HG02763 (cell line): ENCODE measurements at regions not wholly inside any gene's neighbourhood (a gene's known extent, or its start where the extent isn't known, plus 50 kb on each side); places are given as distances from the start of the nearest gene placed in this dataset.
"Not testable (repeated sequence)": the region's sequence is repeated elsewhere in the genome, so short reads cannot be mapped to it uniquely, and the experiment has no call there.

Source experiments
- ATAC-seq: cut with Tn5 transposase; IDR thresholded peaks from one replicate; pipeline ENCODE4 v1.9.1; 2021; ENCODE audit warnings: mild to moderate bottlenecking, moderate library complexity; ENCODE audit not compliant: unreplicated experiment

- ATAC-seq, result no peak
Observed at GRCh38 chr10:118805146-118805545, 50.4 kb upstream of the CACUL1 start.

GRCh38 chr10:118807512-118808305, 52.9 kb upstream of the CACUL1 start:
- no peak for ATAC-seq

- ATAC-seq, result no peak
Observed at GRCh38 chr10:118808601-118809356, 54.0 kb upstream of the CACUL1 start.

DNA sequence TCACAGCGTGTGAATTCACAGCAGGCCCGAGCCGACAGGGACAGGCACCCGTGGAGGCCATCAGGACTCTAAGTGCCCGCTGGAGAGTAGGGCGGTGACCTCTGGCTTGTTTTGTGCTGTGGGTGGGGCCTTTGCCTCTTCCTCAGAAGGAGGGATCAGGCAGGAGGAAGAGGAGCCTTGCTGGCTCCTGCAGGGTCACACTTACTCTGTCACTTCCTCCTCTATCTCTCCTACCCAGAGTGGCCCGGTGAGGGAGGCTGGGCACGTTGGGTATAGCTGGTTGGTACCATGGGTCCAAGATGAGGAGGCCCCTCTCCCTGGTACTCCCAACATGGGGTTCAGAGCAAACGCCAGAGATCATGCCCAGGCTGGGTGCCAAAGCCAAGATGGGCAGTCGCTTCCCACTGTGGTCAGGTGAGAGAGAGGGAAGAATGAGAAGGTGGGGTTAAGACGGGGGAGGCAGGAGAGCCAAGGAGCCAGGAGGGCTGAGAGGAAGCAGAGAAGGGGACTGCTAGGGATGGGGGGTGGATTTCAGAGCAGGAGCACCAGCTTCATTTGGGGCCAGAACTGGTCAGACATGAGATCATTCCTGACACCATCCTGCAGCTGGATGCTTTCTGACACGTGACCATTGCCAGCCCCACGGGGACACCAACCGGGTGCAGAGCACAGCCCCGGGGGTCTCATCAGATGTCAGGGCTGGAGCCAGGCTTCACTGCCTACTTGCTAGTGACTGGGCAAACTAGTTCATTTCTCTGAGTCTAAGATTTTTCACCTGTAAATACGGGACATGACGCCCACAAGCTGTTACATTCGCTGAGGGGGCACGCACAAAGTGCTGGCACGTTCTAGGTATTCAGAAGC, 54.8 kb upstream of the CACUL1 start:
- no peak for ATAC-seq

GRCh38 chr10:118810796-118811505, 56.2 kb upstream of the CACUL1 start:
- no peak for ATAC-seq

DNA sequence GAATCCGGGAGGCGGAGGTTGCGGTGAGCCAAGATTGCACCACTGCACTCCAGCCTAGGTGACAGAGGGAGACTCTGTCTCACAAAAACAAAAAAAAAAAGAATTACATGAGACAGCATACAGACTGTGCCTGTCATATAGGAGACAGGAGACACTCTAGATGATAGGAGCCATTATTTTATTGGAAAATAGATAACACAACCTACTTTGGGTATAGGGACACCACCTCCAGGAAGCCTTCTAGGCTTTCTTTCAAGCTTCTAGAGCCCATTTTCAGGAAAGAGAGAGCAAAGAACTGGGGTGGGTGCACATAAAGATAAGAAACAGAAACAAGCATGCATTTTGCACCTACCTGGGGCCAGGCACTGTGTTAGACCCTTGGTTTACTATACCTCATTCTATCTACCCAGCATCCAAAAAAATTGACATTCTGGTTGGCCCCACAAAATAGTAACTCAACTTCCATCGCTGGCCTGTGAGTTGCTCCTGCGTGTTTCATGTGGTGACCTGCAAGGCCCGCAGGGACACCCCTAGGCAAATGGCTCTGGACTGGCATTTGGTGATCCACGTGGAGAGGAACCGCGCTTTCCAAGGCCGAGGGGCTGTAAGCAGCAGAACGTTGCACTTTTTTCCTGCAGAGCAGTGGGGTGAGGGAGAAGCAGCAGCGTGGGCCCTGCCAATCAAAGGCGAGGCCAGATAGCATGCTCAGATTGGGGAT, 57.1 kb upstream of the CACUL1 start:
- no peak for ATAC-seq

- ATAC-seq, result no peak
Observed at GRCh38 chr10:118812393-118812740, 57.6 kb upstream of the CACUL1 start.

GRCh38 chr10:118813001-118813400, 58.2 kb upstream of the CACUL1 start:
- not testable (repeated sequence) for ATAC-seq

- no peak for ATAC-seq
Observed at GRCh38 chr10:118816471-118817168, 61.9 kb upstream of the CACUL1 start.

GRCh38 chr10:118817328-118818068, 62.7 kb upstream of the CACUL1 start:
- no peak for ATAC-seq

GRCh38 chr10:118818621-118819221, 64.0 kb upstream of the CACUL1 start:
- no peak for ATAC-seq

DNA sequence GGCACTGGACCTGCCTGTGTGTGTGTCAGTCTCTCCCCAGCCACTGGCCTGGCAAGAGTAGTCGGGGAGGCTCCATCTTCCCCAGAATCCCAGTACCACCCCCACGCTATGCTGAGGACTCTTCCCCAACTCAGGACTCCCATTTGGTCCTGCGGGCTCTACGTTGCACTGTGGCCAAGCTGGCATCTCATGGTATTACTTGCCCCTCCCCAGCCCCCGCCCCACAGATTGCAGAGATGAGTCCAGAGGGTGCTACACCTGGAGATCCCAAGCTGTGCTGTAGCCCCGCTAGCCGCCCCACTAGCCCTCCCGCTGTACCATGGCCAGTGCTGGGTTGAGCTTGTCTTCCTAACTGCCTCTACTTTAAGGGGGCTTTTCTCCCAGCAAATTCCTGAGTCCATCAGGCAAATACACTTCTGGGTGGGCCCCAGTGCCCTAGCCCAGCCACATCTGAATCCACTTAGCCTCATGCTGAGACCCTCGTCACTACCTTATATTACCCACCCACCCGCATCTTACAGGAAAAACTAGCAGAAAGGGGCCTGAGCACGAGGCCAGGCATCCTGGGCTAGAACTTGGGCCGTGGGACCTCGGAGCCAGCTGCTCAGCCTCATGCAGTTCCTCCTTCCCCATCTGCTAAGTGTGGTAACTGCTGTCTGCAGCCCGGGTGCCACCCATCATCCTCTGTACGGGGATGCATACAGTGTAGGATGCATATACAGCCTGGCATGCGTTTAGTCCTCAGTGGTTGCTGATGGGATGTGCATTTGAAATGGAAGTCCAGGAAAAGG, 65.8 kb upstream of the CACUL1 start:
- ATAC-seq, result no peak

- ATAC-seq, result no peak
Observed at GRCh38 chr10:118823256-118823907, 68.6 kb upstream of the CACUL1 start.

DNA sequence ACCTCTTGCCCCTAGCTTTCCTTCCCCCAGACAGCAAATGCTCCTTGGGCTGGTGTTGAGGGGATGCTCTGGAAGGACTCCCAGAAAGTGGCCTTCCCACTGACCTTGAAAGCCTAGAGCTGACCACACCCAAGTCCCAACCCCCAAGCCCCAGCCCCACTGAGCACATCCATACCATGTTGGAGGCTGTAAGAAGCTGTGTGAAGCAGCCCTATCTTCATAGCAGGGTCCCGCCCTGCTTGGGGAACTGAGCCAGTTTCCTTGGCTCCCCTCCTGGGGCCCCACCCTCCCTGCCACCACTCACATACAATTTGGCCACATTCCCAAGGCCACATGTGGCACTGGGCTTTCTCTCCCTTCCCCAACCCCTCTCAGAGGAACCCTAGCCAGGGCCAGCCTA, 72.3 kb upstream of the CACUL1 start:
- no peak for ATAC-seq

GRCh38 chr10:118827466-118828155, 72.8 kb upstream of the CACUL1 start:
- ATAC-seq, result no peak

DNA sequence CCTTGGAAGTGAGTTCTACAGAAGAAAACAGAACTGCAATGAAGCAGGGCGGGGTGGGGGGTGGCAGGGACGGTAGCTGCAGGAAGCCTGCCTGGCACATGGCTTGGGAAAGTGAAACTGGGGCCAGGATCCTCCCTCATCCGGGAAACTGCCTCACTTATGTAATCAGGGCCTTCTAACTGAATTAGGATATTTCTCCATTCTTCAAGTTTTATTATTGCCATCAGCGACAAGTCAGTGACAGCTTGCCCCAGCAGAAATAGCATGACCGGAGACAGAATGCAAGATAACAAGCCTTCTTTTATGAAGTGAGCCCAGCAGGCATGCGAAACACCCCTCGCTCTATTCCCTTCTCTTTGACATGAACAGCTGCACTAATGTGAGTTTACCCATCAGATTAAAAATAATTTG, 77.5 kb upstream of the CACUL1 start:
- no peak for ATAC-seq

- not testable (repeated sequence) for ATAC-seq
Observed at GRCh38 chr10:118834370-118834769, 79.6 kb upstream of the CACUL1 start.
